GM12864 (cell line): ENCODE measurements at regions not wholly inside any gene's neighbourhood (a gene's known extent, or its start where the extent isn't known, plus 50 kb on each side); places are given as distances from the start of the nearest gene placed in this dataset.

Experiments
- DNase-seq: peaks from one replicate; pipeline ENCODE4 v3.0.0-alpha.2; 2011; ENCODE audit warnings: low read depth
- H3K4me3 ChIP-seq: 2 replicates; pipeline ENCODE4 v1.5.1; 2011; ENCODE audit warnings: mild to moderate bottlenecking, low read depth, low read length, control low read depth
- CTCF ChIP-seq: IDR thresholded peaks from 2 replicates; pipeline ENCODE4 v1.5.1; 2011; ENCODE audit warnings: low read depth, mild to moderate bottlenecking, moderate library complexity, low read length, control low read depth, inconsistent platforms; ENCODE audit errors: missing control alignments

GRCh38 chr5:173814053-173814452, 74.1 kb upstream of the CPEB4 start:
- no peak for TF ChIP-seq CTCF
- no peak for DNase-seq
- H3K4me3 ChIP-seq: no peak overlapping the region

- no peak for TF ChIP-seq CTCF
- no peak for DNase-seq
- H3K4me3 ChIP-seq: no peak overlapping the region
These were observed 72.6 kb upstream of the CPEB4 start for GRCh38 chr5:173815571-173815970.

GRCh38 chr5:173816728-173817127, 71.4 kb upstream of the CPEB4 start:
- no peak for DNase-seq
- TF ChIP-seq CTCF: no peak
- no peak overlapping the region for H3K4me3 ChIP-seq

- no peak for TF ChIP-seq CTCF
- no peak overlapping the region for H3K4me3 ChIP-seq
- DNase-seq: no peak
These were observed 70.6 kb upstream of the CPEB4 start for GRCh38 chr5:173817561-173817960.

- DNase-seq: no peak
- no peak overlapping the region for H3K4me3 ChIP-seq
- no peak for TF ChIP-seq CTCF
These were observed 68.6 kb upstream of the CPEB4 start for GRCh38 chr5:173819521-173819920.

GRCh38 chr5:173823274-173823644, 64.9 kb upstream of the CPEB4 start:
- no peak overlapping the region for H3K4me3 ChIP-seq
- DNase-seq: no peak
- TF ChIP-seq CTCF: no peak

GRCh38 chr5:173823721-173824567, 64.2 kb upstream of the CPEB4 start:
- no peak for DNase-seq
- TF ChIP-seq CTCF: no peak
- no peak overlapping the region for H3K4me3 ChIP-seq
